H9 (cell line): ENCODE measurements at regions not wholly inside any gene's neighbourhood (a gene's known extent, or its start where the extent isn't known, plus 50 kb on each side); places are given as distances from the start of the nearest gene placed in this dataset.
A peak's percentile ranks its signal among the peaks of the same experiment; 100 is the strongest.

Experiments
- DNase-seq: peaks from one replicate; pipeline ENCODE4 v3.0.0-alpha.2; 2017
- H2AFZ ChIP-seq: one replicate; pipeline ENCODE4 v1.6.1; 2013; ENCODE audit warnings: mild to moderate bottlenecking, low read length, control low read depth, moderate library complexity
- H2AK5ac ChIP-seq: 2 replicates; pipeline ENCODE4 v1.6.1; 2013; ENCODE audit warnings: low read length, control low read depth, mixed read lengths; ENCODE audit not compliant: insufficient read length
- H2BK120ac ChIP-seq: one replicate; pipeline ENCODE4 v1.6.1; 2013; ENCODE audit warnings: low read depth, mild to moderate bottlenecking, low read length, control low read depth, inconsistent platforms; ENCODE audit not compliant: poor library complexity, severe bottlenecking
- H2BK12ac ChIP-seq: 2 replicates; pipeline ENCODE4 v1.6.1; 2013; ENCODE audit warnings: low read length, control low read depth, mixed read lengths, low read depth; ENCODE audit not compliant: insufficient read length
- H2BK15ac ChIP-seq: 2 replicates; pipeline ENCODE4 v1.6.1; 2013; ENCODE audit warnings: low read depth, low read length, control low read depth
- H2BK20ac ChIP-seq: one replicate; pipeline ENCODE4 v1.6.1; 2013; ENCODE audit warnings: low read depth, mild to moderate bottlenecking, low read length, control low read depth, inconsistent platforms; ENCODE audit not compliant: poor library complexity, severe bottlenecking
- H2BK5ac ChIP-seq: 2 replicates; pipeline ENCODE4 v1.6.1; 2013; ENCODE audit warnings: low read length, control low read depth, mixed read lengths; ENCODE audit not compliant: insufficient read length
- H3K14ac ChIP-seq: 2 replicates; pipeline ENCODE4 v1.6.1; 2013; ENCODE audit warnings: low read length, control low read depth; ENCODE audit not compliant: insufficient read depth
- H3K18ac ChIP-seq: 2 replicates; pipeline ENCODE4 v1.6.1; 2013; ENCODE audit warnings: low read depth, mild to moderate bottlenecking, mixed read lengths, low read length, control low read depth; ENCODE audit not compliant: insufficient read length
- H3K23ac ChIP-seq: 2 replicates; pipeline ENCODE4 v1.6.1; 2013; ENCODE audit warnings: low read length, control low read depth, mixed read lengths, low read depth; ENCODE audit not compliant: insufficient read length
- H3K23me2 ChIP-seq: 2 replicates; pipeline ENCODE4 v1.6.1; 2013; ENCODE audit warnings: low read depth, mild to moderate bottlenecking, mixed read lengths, low read length, control low read depth; ENCODE audit not compliant: insufficient read length, poor library complexity, severe bottlenecking
- H3K27ac ChIP-seq: 2 replicates; pipeline ENCODE4 v1.5.1; 2013; ENCODE audit warnings: low read length, control low read depth, mixed read lengths, low read depth; ENCODE audit not compliant: insufficient read length
- H3K27me3 ChIP-seq: 2 replicates; pipeline ENCODE4 v1.6.1; 2013; ENCODE audit warnings: low read length, control low read depth, inconsistent platforms; ENCODE audit not compliant: insufficient read depth
- H3K4ac ChIP-seq: 2 replicates; pipeline ENCODE4 v1.6.1; 2013; ENCODE audit warnings: low read depth, mild to moderate bottlenecking, control low read depth, inconsistent platforms, low read length, moderate library complexity
- H3K4me1 ChIP-seq: 2 replicates; pipeline ENCODE4 v1.6.1; 2013; ENCODE audit warnings: low read length, control low read depth, inconsistent platforms; ENCODE audit not compliant: insufficient read depth
- H3K4me2 ChIP-seq: 2 replicates; pipeline ENCODE4 v1.6.1; 2013; ENCODE audit warnings: low read length, control low read depth, mixed read lengths; ENCODE audit not compliant: insufficient read length, insufficient read depth
- H3K56ac ChIP-seq: 2 replicates; pipeline ENCODE4 v1.6.1; 2013; ENCODE audit warnings: low read depth, mild to moderate bottlenecking, mixed read lengths, low read length, control low read depth; ENCODE audit not compliant: insufficient read length
- H3K79me1 ChIP-seq: 2 replicates; pipeline ENCODE4 v1.6.1; 2013; ENCODE audit warnings: low read depth, mild to moderate bottlenecking, moderate library complexity, low read length, control low read depth, inconsistent platforms; ENCODE audit not compliant: insufficient read depth, poor library complexity, severe bottlenecking
- H3K79me2 ChIP-seq: 2 replicates; pipeline ENCODE4 v1.6.1; 2013; ENCODE audit warnings: low read length, control low read depth, inconsistent platforms; ENCODE audit not compliant: insufficient read depth
- H3K9ac ChIP-seq: 2 replicates; pipeline ENCODE4 v1.6.1; 2013; ENCODE audit warnings: low read length, control low read depth, mixed read lengths; ENCODE audit not compliant: insufficient read length; ENCODE audit errors: extremely low read depth
- H3K9me3 ChIP-seq: one replicate; pipeline ENCODE4 v1.6.1; 2013; ENCODE audit warnings: low read depth, low read length, inconsistent platforms; ENCODE audit not compliant: control insufficient read depth
- H3T11ph ChIP-seq: one replicate; pipeline ENCODE4 v1.6.1; 2013; ENCODE audit warnings: mild to moderate bottlenecking, low read length, control low read depth, inconsistent platforms
- H4K20me1 ChIP-seq: one replicate; pipeline ENCODE4 v1.6.1; 2013; ENCODE audit not compliant: control insufficient read depth, insufficient read length, insufficient read depth
- H4K5ac ChIP-seq: 2 replicates; pipeline ENCODE4 v1.6.1; 2013; ENCODE audit warnings: low read depth, mild to moderate bottlenecking, mixed read lengths, low read length, control low read depth; ENCODE audit not compliant: insufficient read length
- H4K8ac ChIP-seq: replicated peaks from 2 replicates; pipeline ENCODE4 v1.6.1; 2013; ENCODE audit warnings: low read length, control low read depth, mixed read lengths, low read depth; ENCODE audit not compliant: insufficient read length
- H4K91ac ChIP-seq: 2 replicates; pipeline ENCODE4 v1.6.1; 2013; ENCODE audit warnings: low read depth, mild to moderate bottlenecking, moderate library complexity, mixed read lengths, low read length, control low read depth; ENCODE audit not compliant: insufficient read length
- H3K27ac Mint-ChIP-seq, 3 experiments: 2 replicates in 2 of 3; 3 replicates in 1 of 3; pipeline ENCODE4 v1.8.0; 2020 to 2021; ENCODE audit warnings: mixed read lengths in 3 of 3, mild to moderate bottlenecking in 1 of 3, moderate library complexity in 1 of 3
- H3K27me3 Mint-ChIP-seq: 2 replicates; pipeline ENCODE4 v1.8.0; 2021; ENCODE audit warnings: low read depth, mild to moderate bottlenecking, moderate library complexity, mixed read lengths
- H3K36me3 Mint-ChIP-seq, 3 experiments: 2 replicates in 2 of 3; 3 replicates in 1 of 3; pipeline ENCODE4 v1.8.0; 2020 to 2021; ENCODE audit warnings: low read depth in 3 of 3, mixed read lengths in 3 of 3; ENCODE audit not compliant: insufficient read depth in 1 of 3
- H3K4me1 Mint-ChIP-seq, 2 experiments: 2 replicates each; pipeline ENCODE4 v1.8.0; 2020; ENCODE audit warnings: mixed read lengths in 2 of 2
- H3K4me3 Mint-ChIP-seq, 2 experiments: 2 replicates in 1 of 2; 3 replicates in 1 of 2; pipeline ENCODE4 v1.8.0; 2020 to 2021; ENCODE audit warnings: mild to moderate bottlenecking in 2 of 2, mixed read lengths in 2 of 2, moderate library complexity in 1 of 2
- H3K9me3 Mint-ChIP-seq, 2 experiments: 2 replicates in 1 of 2; 3 replicates in 1 of 2; pipeline ENCODE4 v1.8.0; 2020; ENCODE audit warnings: mild to moderate bottlenecking in 2 of 2, mixed read lengths in 2 of 2, moderate library complexity in 1 of 2
- CTCF ChIP-seq: fragments of 200-600 bp; sonication (generic); conservative IDR thresholded peaks from 3 replicates; pipeline ENCODE4 v1.8.0; 2021; ENCODE audit warnings: antibody characterized with exemption, mild to moderate bottlenecking
- WGBS: extraction: QIAGEN DNeasy Blood & Tissue Kit; methylation state at CpG from one replicate; pipeline ENCODE4 v1.1.7; 2013; ENCODE audit warnings: missing lambda C conversion rate, low lambda C conversion rate, mixed read lengths; ENCODE audit not compliant: insufficient read length; ENCODE audit errors: extremely low coverage; 5-methylcytosine and 5-hydroxymethylcytosine counted together

GRCh38 chr12:91274916-91275315 is 92.3 kb upstream of the DCN start:
- H2AFZ ChIP-seq, result peak overlapping the region; percentile 78
- H3K4me1 Mint-ChIP-seq, result peaks cover 36 to 41% of the 10 kb centered on the region in 2 experiments

More at GRCh38 chr12:91274916-91275315, 92.3 kb upstream of the DCN start:
- H4K8ac ChIP-seq, result no peak overlapping the region
- WGBS, result no CpG with 5 or more reads among the region's 1 CpG
- no peak overlapping the region for H3K4me2 ChIP-seq
- no peak overlapping the region; the same call in 1 of the 2 replicates for H3K14ac ChIP-seq
- no peak overlapping the region for H4K91ac ChIP-seq
- H2AK5ac ChIP-seq, result no peak overlapping the region
- H3K27me3 ChIP-seq, result no peaks in the 10 kb centered on the region
- no peaks in the 10 kb centered on the region for H3K9me3 Mint-ChIP-seq
- H3K18ac ChIP-seq, result no peak overlapping the region
- H3K79me2 ChIP-seq, result no peaks in the 10 kb centered on the region
- H3K27ac Mint-ChIP-seq, result peak overlapping the region in 2 of 3 experiments; percentile 75 to 94; a peak in 4 of 7 replicates
- H3K4ac ChIP-seq, result no peak overlapping the region
- H3K9me3 ChIP-seq, result no peaks in the 10 kb centered on the region
- no peak overlapping the region for H3T11ph ChIP-seq
- no peak overlapping the region for H2BK15ac ChIP-seq
- H3K4me3 Mint-ChIP-seq, result no peak overlapping the region; a peak in 1 of 5 replicates
- no peak overlapping the region for H3K27ac ChIP-seq
- no peaks in the 10 kb centered on the region for H4K20me1 ChIP-seq
- H3K23me2 ChIP-seq, result no peaks in the 10 kb centered on the region
- no peaks in the 10 kb centered on the region for H3K79me1 ChIP-seq
- H3K9ac ChIP-seq, result no peak overlapping the region
- no peak overlapping the region for H2BK120ac ChIP-seq
- H3K36me3 Mint-ChIP-seq, result no peaks in the 10 kb centered on the region
- no peak overlapping the region for H2BK12ac ChIP-seq
- peaks cover 7% of the 10 kb centered on the region; the same call in 1 of the 2 replicates for H3K4me1 ChIP-seq
- no peak overlapping the region for H2BK20ac ChIP-seq
- H3K23ac ChIP-seq, result no peak overlapping the region
- no peak overlapping the region for H2BK5ac ChIP-seq
- no peak for DNase-seq
- no peak for TF ChIP-seq CTCF
- H3K56ac ChIP-seq, result no peak overlapping the region
- H3K27me3 Mint-ChIP-seq, result no peaks in the 10 kb centered on the region
- no peak overlapping the region for H4K5ac ChIP-seq
